ENCODE measurements at regions not wholly inside any gene's neighbourhood (a gene's known extent, or its start where the extent isn't known, plus 50 kb on each side); places are given as distances from the start of the nearest gene placed in this dataset.

DNA sequence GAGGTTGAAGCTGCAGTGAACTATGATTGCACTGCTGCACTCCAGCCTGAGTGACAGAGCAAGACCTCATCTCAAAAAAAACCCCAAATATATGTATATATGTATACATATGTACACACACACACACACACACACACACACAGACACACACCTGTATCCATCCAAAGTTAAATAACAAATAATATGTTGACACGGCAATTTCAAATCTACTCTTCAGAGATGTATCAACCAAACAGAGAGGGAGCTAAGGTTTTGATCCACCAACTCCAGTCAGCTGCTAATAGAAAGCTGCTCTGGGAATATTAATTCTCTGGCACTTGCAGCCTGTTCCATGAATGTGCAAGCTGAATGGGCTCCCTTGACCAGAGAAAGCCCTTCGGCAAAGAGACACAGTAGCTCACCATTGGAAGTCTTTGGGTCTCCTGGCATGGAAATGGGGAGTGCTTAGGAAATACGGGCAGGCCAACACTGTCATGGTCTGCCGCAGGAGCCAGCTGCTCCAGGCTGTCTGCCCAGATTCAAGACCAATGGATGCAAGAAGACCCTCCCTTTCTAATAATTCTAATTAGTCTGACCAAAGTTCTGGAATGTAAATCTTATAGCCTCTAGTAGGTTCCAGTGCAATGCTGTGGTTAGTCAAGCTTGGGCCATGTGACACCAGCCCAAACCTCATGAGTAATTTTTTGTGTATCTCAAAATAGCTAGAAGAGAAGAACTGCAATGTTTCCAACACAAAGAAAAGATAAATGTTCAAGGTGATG is 299.8 kb downstream of the KBTBD8 start:
- TF ChIP-seq, protein P1, sequence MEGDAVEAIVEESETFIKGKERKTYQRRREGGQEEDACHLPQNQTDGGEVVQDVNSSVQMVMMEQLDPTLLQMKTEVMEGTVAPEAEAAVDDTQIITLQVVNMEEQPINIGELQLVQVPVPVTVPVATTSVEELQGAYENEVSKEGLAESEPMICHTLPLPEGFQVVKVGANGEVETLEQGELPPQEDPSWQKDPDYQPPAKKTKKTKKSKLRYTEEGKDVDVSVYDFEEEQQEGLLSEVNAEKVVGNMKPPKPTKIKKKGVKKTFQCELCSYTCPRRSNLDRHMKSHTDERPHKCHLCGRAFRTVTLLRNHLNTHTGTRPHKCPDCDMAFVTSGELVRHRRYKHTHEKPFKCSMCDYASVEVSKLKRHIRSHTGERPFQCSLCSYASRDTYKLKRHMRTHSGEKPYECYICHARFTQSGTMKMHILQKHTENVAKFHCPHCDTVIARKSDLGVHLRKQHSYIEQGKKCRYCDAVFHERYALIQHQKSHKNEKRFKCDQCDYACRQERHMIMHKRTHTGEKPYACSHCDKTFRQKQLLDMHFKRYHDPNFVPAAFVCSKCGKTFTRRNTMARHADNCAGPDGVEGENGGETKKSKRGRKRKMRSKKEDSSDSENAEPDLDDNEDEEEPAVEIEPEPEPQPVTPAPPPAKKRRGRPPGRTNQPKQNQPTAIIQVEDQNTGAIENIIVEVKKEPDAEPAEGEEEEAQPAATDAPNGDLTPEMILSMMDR (IDR thresholded peaks at IDR 0.05; ENCODE audit: insufficient read depth, low read depth, low read length, missing control alignments), result no peak
- no peak overlapping the region for H3K4me3 ChIP-seq (ENCODE audit: low read length)
- no peak for DNase-seq (ENCODE audit: low read depth)

DNA sequence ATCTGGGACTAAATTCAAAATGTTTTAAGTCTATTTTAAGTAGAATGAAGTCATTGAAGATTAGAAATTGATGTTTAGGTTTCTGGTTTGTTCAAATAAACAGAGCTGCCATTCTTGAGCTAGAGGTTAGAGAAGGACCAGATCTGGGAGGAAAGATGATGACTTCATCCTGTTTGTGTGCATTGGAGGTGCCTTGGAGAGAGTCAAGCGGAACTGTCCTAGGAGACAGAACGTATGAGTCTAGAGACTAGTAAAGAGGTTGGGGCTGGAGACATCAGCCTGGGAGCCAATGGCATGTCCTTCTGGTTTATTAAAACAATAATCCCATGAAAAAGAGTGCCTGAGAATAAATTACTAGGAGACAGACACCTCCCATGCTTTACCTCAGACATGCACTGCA is 303.4 kb downstream of the KBTBD8 start:
- TF ChIP-seq, protein P1 (IDR thresholded peaks at IDR 0.05; ENCODE audit: insufficient read depth, low read depth, low read length, missing control alignments), result no peak
- DNase-seq (ENCODE audit: low read depth), result no peak

DNA sequence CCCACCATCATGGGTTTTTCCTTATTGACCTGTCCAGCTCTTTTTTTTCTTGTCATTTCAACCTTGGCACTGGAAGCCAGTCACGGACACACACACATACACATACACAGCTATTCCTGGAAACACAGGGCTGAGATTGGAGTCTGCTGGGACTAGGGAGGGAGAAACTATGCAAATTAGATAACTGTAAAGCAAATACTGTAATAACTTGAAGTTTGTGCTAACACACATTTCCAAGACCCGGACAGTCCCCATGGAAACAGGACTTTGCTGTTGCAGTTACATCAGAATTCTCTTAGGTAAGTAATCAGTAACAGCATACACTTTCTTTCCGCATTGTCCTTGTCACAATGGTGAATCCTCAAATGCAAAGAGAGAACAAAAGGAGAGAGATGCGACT is 304.4 kb downstream of the KBTBD8 start:
- TF ChIP-seq, protein P1 (IDR thresholded peaks at IDR 0.05; ENCODE audit: insufficient read depth, low read depth, low read length, missing control alignments), result no peak
- DNase-seq (ENCODE audit: low read depth), result no peak

More for the DNA sequence above, 303.4 kb downstream of the KBTBD8 start:
- no peak overlapping the region for H3K4me3 ChIP-seq (ENCODE audit: low read length)

DNA sequence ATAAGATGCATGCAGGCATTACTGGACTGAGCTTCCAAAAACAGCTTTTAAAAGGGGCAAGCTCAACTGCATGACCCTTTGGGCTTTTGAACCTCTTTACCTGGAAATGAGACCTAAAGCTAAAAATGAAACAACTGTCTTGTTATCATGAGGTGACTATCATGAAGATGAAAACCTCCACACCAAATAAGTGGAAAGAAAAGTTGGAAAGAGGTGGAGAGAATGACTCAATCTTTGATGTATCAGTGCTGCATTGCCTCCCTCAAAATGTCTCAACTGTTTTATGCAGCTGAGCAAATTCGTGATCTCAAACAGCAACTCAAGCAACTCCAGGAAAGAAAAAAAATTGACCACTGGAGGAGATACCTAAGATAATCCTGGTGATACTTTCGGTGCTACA is 307.1 kb downstream of the KBTBD8 start:
- no peak for DNase-seq (ENCODE audit: low read depth)
- H3K4me3 ChIP-seq (ENCODE audit: low read length), result no peak overlapping the region
- TF ChIP-seq, protein P1 (IDR thresholded peaks at IDR 0.05; ENCODE audit: insufficient read depth, low read depth, low read length, missing control alignments), result no peak

More for the DNA sequence above, 304.4 kb downstream of the KBTBD8 start:
- H3K4me3 ChIP-seq (ENCODE audit: low read length), result no peak overlapping the region

DNA sequence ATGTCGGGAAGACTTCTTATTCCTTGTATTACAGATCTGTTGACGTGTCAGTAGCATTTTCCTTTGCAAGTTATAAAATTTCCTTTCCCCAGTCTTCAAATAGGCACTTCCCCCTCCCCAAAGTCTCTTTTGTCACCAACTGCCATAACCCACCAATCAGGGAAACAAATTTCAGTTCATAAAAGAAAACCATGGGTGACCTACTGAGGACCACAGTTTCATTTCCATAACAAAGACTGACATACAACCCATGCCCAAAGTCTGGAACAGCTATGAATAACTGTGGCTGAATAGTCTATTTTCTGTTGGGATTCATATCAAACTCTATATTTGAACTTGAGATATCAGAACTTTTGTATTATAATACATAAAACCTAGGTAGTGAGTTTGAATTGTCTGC is 307.8 kb downstream of the KBTBD8 start:
- TF ChIP-seq, protein P1 (IDR thresholded peaks at IDR 0.05; ENCODE audit: insufficient read depth, low read depth, low read length, missing control alignments), result no peak
- H3K4me3 ChIP-seq (ENCODE audit: low read length), result no peak overlapping the region
- no peak for DNase-seq (ENCODE audit: low read depth)

DNA sequence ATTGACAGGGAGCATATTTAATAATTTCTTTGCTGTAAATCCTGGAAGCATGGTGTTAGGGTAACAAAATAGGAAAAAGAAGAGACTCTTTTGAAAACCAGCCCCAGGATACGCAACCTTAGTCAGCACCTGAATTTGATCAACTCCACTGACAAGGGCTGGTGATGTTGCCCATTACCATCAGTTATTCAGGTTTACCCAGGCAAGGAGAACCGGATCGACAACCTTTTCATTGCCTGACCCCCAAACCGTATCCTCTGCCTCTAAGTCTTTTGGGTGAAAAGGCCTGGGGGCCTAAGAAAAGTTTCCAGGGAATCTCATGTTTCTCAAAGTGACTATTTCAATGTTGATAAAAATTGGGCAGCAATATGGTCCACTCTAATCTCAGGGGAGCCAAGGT is 313.3 kb downstream of the KBTBD8 start:
- DNase-seq (ENCODE audit: low read depth), result no peak
- TF ChIP-seq, protein P1 (IDR thresholded peaks at IDR 0.05; ENCODE audit: insufficient read depth, low read depth, low read length, missing control alignments), result no peak
- H3K4me3 ChIP-seq (ENCODE audit: low read length), result no peak overlapping the region

DNA sequence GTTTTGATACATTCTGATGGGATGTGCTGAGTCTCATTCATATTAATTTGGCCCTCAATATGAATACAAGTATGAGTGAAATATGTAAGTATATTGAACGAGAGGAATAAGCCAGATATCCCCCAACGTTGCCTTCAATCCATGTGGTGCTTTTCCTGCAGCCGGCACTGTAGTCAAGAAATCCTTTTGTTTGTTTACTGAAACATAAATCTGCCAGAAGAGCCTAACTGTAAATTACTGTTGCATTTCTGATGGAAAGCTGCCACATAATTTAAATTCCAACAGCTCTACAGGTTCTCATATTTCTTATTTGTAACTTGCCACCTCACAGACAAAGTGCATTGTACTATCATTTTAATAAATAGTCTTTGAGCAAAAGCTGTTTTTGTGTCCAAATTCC is 314.0 kb downstream of the KBTBD8 start:
- H3K4me3 ChIP-seq (ENCODE audit: low read length), result no peak overlapping the region
- TF ChIP-seq, protein P1 (IDR thresholded peaks at IDR 0.05; ENCODE audit: insufficient read depth, low read depth, low read length, missing control alignments), result no peak
- no peak for DNase-seq (ENCODE audit: low read depth)
